Body of pancreas (tissue), 4 donors: ENCODE measurements at regions not wholly inside any gene's neighbourhood (a gene's known extent, or its start where the extent isn't known, plus 50 kb on each side); places are given as distances from the start of the nearest gene placed in this dataset.
"Not testable (repeated sequence)": the region's sequence is repeated elsewhere in the genome, so short reads cannot be mapped to it uniquely, and the experiment has no call there.

Source experiments
- POLR2A ChIP-seq, 3 donors: fragments of 450-650 bp; IDR thresholded peaks; one replicate each; pipeline ENCODE4 v1.6.1; 2016; ENCODE audit warnings: antibody characterized with exemption in 3 of 3, mild to moderate bottlenecking in 2 of 3
- TF ChIP-seq, protein P1 (sequence below), 7 experiments: fragments of 450-650 bp in 4 of 7; fragments of 200-600 bp in 3 of 7; sonication (generic) in 3 of 7; IDR thresholded peaks; one replicate each; pipeline ENCODE4 v1.5.1; 2016 to 2019; ENCODE audit warnings: antibody characterized with exemption in 7 of 7

DNA sequence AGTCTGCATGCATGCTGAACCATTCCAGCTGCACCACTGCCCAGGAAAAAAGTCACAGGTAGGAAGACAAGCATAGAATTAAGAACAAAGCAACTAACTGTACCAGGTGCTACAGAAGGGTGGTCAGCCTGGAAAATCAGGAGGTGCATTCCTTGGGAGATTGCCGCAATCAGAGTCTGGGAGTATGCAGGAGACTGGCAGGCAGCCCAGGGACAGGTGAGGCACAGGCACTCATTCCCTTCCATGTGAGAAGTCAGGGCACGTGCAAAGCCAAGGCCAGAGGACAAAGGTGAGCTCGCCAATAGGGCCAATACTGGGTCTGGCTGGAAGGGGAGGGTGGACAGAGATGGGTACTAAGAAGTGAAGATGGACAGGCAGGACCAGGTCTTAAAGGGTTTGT, 132.1 kb upstream of the RIMBP3B start:
- TF ChIP-seq, protein P1, sequence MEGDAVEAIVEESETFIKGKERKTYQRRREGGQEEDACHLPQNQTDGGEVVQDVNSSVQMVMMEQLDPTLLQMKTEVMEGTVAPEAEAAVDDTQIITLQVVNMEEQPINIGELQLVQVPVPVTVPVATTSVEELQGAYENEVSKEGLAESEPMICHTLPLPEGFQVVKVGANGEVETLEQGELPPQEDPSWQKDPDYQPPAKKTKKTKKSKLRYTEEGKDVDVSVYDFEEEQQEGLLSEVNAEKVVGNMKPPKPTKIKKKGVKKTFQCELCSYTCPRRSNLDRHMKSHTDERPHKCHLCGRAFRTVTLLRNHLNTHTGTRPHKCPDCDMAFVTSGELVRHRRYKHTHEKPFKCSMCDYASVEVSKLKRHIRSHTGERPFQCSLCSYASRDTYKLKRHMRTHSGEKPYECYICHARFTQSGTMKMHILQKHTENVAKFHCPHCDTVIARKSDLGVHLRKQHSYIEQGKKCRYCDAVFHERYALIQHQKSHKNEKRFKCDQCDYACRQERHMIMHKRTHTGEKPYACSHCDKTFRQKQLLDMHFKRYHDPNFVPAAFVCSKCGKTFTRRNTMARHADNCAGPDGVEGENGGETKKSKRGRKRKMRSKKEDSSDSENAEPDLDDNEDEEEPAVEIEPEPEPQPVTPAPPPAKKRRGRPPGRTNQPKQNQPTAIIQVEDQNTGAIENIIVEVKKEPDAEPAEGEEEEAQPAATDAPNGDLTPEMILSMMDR (IDR thresholded peaks at IDR 0.05) = not testable (repeated sequence)
- TF ChIP-seq POLR2A (IDR thresholded peaks at IDR 0.05) = not testable (repeated sequence)
